NCI-H2029 (cell line): ENCODE measurements at regions not wholly inside any gene's neighbourhood (a gene's known extent, or its start where the extent isn't known, plus 50 kb on each side); places are given as distances from the start of the nearest gene placed in this dataset.
"Not testable (repeated sequence)": the region's sequence is repeated elsewhere in the genome, so short reads cannot be mapped to it uniquely, and the experiment has no call there.

ENCODE experiments used
- DNase-seq: peaks from one replicate; lab custom pipeline; 2025; lab: John Stamatoyannopoulos, UW

DNA sequence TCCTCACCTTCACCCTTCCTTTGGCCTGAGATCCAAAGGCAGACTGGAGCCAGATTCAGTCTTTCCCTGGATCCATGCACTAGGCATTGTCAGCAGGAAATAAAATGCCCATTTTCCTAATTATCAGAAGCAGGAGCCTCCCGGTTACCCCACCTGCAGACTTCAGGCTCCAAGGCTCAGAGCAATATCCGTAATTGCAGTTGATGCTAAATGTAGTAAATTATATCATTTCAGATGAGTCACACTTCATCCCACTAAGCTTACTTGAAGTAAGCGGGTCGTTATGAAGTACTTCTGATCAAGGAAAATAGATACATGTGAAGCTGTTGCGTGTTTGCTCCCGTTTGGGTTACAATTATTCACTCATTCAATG, 110.7 kb upstream of the SFSWAP start:
- no peak for DNase-seq

DNA sequence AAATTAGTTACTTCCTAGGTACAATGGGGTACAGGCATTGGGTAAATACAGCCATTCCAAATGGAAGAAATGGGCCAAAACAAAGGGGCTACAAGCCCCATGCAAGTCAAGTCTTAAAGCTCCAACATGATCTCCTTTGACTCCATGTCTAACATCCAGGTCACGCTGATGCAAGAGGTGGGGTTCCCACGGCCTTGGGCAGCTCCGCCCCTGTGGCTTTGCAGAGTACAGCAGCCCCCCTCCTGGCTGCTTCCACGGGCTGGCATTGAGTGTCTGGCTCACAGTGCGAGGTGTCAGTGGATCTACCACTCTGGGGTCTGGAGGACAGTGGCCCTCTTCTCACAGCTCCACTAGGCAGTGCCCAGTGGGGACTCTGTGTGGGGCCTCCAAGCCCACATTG, 109.4 kb upstream of the SFSWAP start:
- not testable (repeated sequence) for DNase-seq

- no peak for DNase-seq
Measured at GRCh38 chr12:131603106-131603938, 107.6 kb upstream of the SFSWAP start.

- no peak for DNase-seq
Measured at GRCh38 chr12:131603939-131604795, 106.7 kb upstream of the SFSWAP start.

DNA sequence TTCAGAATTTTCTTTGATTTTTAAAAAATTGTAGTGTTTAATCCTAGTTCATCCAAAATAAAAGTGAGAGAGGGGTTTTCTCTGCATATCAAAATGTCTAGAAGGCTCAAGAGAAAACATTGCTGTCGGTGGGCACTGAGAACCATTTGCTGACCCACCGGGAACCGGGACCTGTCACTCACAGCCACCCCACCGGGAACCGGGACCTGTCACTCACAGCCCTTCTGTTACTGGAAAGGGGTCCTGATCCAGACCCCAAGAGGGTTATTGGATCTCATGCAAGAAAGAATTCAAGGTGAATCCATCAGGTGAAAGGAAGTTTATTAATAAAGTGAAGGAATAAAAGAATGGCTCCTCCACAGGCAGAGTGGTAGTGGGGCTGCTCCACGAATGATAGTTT, 106.0 kb upstream of the SFSWAP start:
- no peak for DNase-seq

DNA sequence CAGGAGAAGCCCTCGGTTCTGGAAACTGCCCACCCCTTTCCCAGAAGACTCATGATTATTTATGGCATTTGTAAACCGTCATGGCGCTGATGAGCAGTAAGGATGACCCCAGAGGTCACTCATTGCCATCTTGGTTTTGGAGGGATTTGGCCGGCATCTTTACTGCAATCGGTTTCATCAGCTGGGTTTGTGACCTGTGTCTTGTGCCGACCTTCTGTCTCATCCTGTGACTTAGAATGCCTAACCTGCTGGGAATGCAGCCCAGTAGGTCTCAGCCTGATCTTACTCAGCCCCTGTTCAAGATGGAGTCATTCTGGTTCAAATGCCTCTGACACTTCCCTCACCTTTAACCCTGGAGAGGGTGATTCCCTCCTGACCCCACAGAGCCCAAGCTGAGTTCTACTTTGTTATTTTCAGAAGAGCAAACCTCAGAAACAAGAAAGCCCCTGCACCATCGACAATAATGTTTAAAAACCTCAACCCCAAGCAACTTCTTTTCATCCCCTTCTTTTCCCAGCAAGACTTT, 105.5 kb upstream of the SFSWAP start:
- no peak for DNase-seq

DNA sequence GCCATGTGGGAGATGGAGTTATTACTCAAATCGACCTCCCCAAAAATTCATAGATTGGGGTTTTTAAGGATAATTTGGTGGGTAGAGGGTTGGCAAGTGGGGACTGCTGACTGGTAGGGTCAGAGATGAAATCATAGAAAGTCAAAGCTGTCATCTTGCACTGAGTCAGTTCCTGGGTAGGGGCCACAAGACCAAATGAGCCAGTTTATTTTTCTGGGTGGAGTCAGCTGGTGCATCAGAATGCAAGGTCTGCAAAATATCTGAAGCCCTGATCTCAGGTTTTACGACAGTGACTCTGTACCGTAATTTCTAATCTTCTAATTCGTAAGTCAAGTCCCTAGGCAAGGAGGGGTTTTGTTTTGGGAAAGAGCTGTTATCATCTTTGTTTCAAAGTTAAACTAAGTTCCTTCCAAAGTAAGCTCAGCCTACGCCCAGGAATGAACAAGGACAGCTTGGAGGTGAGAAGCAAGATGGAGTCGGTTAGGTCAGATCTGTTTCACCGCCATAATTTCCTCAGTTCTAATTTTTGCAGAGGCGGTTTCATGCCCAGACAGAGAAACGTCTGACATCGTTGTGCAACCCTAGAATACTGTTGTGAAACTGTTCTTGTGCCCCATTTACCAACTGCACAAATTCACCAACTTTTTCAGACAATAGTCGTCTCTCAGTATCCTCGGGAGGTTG, 104.5 kb upstream of the SFSWAP start:
- DNase-seq: no peak

DNA sequence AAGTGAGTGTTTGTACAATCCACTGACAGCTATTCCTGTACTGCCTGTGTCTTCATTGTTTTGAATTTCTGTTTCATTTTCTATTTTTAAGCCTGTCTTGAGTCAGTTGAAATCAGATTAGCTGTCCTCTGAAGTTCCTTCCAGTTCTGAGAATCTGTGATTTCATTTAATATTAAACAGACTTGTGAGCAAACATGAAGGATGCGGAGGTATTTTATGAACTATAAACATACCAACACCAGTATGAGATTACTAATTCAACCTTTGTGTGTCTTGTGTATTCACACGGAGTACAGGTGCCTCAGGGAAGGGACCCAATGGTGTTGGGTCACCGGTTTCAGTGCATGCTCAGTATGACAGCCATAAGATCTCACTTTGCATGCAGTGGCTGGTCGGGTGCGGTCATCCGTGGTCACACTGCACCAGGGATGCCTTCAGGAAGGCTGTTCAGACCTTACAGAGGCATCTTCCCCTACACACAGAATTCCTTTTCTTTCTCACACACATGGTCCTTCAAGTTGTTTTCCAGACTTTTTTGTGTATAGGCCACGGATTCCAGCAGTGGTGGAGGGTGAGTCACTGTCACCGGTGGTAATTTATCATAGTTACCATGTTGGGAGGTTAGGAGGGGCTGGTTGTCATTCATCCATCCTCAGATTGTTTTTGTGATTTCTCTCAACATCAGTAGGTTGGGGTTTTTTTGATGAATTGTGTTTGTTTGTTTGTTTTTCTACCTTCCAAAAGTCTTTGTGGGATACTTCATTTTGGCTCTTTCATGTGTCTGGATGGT, 103.0 kb upstream of the SFSWAP start:
- no peak for DNase-seq

DNA sequence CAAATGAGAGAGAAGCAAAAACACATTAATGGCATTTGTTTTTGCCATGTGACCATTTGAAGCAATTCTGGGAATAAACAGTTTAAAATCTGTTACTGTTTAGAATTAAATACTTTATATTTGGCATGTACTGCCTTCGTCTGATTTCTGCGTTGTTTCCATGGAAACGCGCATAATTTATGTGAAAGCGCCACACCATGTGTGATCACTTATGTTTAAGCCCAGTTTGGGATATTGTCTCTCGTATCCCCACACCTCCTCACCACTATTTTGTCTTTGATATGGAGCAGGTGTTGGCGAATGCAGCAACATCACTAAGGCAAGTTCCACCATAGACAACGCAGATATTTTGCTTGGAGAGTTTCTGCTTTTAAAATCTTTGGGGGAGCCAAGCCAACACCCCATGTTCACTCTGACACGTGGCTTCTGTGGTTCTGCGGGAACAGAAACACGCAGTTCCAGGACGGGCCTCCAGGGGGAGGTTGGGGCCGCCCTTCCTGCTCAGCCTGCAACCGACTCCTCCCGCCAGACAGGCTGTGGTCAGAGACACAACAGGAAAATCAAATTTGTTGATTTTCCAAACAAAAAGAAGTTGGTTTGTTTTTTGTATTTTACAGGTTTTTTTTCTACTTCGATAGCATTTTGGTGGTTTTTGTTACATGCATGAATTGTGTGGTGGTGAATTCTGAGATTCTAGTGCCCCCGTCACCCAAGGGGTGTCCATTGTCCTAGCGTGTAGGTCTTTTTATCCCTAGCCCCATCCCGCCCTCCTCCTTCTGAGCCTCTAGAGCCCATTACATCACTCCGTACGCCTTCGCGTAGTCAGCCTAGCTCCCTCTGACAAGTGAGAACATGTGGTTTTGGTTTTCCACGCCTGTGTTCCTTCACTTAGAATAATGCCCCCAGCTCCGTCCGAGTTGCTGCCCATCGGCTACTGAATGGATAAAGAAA, 101.9 kb upstream of the SFSWAP start:
- no peak for DNase-seq

GRCh38 chr12:131609762-131610161, 101.1 kb upstream of the SFSWAP start:
- DNase-seq: no peak

DNA sequence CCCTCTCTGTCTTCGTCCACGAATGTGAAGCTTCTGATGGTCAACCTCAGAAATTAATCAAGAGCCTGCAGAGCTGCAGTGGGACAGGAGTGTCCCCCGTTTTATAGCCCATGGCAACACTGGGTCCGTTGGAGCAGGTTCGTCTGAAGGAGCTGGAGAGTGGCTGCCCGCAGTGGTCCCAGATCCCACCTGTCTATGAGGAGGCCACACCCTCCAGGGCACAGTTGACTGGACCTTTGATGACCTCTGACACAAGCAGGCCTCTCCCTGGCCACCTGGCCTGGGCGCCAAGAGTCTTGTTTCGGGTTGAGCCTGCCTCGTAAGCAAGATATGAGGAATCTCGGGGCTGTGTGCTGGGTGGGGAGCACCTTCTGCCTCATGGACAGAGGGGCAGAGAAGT, 100.7 kb upstream of the SFSWAP start:
- no peak for DNase-seq

GRCh38 chr12:131610891-131611290, 100.0 kb upstream of the SFSWAP start:
- DNase-seq: no peak

- no peak for DNase-seq
Measured at GRCh38 chr12:131611416-131612091, 99.3 kb upstream of the SFSWAP start.

DNA sequence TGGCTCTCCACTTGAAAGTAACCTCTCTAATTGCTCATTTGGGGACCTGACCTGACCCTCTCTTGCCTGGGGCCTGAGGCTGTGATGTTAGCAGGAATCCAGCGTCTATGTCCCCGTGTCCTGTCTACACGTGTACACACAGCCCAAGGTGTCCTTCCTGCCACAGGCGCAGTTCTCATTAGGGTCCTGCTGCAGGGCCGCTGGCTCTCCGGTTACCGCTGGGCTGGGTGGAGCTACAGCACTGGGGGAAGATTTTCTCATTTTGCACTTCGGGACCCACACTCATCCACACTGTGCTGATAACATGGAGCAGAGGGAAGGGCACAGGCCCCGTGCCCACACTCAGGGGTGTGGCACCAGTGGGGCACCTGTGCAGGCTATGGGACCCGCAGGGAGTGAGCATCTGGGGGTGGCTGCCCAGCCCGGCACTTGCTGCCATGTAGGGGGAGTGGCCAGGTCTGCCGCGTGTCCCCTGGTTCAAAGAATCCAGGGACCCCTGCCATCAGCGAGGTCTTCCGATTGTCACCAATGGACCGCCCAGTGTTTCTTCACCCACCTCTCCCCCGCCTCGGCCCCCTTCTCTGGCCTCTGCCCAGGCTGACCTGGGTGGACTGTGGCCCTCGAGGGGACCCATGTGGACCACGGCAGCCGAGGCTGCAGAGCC, 98.7 kb upstream of the SFSWAP start:
- no peak for DNase-seq

GRCh38 chr12:131613186-131613585, 97.7 kb upstream of the SFSWAP start:
- DNase-seq: no peak

GRCh38 chr12:131613678-131614077, 97.2 kb upstream of the SFSWAP start:
- no peak for DNase-seq

DNA sequence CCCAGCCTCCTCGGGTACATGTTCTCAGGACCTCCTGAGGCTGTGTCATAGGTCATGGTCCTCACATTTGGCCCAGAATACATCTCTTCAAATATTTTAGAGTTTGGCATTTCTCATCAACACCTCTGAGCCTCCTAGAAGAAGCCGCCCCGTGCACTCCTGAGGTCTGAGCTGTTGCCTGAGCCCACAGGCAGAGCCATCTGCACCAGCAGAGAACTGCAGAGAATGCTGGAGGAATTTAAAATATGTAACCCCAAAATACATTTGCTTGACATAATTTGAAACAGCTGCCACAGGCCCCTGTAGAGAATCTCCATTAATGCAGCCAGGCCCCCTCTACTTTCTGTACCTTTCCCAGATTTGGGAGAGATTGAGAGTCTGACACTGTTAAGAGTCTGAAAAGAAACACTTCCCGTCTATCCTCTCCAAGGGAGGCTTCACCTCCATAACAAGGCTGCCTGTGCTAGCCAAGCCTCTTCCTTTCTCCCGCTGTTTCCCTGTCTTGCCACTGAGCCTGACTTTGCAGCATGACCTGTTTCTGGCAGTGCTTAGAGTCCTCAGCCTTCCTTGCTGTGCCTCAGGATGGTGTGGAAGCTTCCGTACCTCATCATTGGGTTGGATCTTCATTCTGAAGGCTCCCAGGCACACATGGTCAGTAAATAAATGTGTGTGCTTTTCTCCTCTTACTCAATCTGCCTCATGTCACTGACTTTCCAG, 95.4 kb upstream of the SFSWAP start:
- DNase-seq: no peak

DNA sequence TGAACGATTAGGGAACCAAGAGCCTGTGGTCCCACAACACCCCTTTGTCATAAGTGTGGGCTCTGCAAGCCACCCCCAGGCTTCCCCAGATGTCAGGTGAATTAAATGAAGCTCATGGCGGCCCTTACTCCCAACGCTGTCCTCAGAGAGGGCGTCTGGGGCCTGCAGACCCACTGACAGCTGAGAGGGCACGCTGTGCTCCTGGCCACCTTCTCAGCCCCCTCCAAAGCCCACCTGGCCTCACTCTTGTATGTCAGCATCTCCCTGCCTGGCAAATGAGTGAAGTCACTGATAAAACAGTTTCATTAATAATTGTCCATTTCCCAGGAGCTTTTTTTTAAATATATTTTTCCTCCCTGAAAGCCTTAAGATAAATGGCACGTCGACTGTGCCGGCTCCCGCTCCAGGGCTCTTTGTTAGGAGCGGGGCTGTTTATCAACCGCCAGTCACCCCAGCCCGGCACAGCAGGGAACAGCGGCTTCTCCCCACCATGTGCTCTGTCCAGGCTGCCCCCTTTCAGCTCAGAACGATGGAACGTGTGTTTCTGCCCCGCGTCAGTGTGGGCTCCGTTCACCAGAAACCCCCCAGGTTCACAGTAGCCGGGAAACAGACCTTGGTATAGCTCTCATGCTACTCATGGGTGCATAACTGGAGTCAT, 94.7 kb upstream of the SFSWAP start:
- DNase-seq: no peak
